MM.1S (cell line): ENCODE measurements at regions not wholly inside any gene's neighbourhood (a gene's known extent, or its start where the extent isn't known, plus 50 kb on each side); places are given as distances from the start of the nearest gene placed in this dataset.

ENCODE experiments used
- EZH2 ChIP-seq: fragments of 300-600 bp; sonication (generic); optimal IDR thresholded peaks from 2 replicates; pipeline ENCODE3; 2017; ENCODE audit warnings: low read depth, mild to moderate bottlenecking, antibody characterized with exemption, low read length, mixed read lengths
- EZH2phosphoT487 ChIP-seq: fragments of 300-600 bp; sonication (generic); IDR thresholded peaks from 2 replicates; pipeline ENCODE4 v1.6.1; 2018; ENCODE audit warnings: antibody characterized with exemption, low read length
- TF ChIP-seq, protein P1 (sequence below): fragments of 300-600 bp; sonication (generic); IDR thresholded peaks from 2 replicates; pipeline ENCODE4 v1.5.1; 2016; ENCODE audit warnings: antibody characterized with exemption, low read length, mixed read lengths

DNA sequence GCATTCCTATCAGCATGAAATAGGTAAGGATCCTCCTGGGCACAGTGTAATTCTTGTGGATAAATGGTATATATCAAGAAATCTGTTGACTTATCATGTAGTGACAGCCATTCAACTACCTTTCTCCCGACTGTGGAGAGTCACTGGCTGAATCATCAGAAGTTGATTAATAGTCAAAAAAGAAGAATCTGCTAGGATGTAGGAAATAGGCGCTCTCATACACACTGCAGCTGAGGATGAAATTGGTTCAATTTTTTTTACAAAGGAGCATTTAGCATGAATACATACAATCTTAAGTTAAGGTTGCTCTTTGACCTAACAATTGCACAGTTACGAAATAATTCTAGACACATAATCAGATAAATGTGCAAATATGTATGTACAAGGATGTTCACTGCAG lies 486.8 kb downstream of the ADGRL2 start:
- TF ChIP-seq, protein P1, sequence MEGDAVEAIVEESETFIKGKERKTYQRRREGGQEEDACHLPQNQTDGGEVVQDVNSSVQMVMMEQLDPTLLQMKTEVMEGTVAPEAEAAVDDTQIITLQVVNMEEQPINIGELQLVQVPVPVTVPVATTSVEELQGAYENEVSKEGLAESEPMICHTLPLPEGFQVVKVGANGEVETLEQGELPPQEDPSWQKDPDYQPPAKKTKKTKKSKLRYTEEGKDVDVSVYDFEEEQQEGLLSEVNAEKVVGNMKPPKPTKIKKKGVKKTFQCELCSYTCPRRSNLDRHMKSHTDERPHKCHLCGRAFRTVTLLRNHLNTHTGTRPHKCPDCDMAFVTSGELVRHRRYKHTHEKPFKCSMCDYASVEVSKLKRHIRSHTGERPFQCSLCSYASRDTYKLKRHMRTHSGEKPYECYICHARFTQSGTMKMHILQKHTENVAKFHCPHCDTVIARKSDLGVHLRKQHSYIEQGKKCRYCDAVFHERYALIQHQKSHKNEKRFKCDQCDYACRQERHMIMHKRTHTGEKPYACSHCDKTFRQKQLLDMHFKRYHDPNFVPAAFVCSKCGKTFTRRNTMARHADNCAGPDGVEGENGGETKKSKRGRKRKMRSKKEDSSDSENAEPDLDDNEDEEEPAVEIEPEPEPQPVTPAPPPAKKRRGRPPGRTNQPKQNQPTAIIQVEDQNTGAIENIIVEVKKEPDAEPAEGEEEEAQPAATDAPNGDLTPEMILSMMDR, result no peak
- TF ChIP-seq EZH2 (no peak), EZH2phosphoT487 (no peak)
